COLO829 (cell line): ENCODE measurements at regions not wholly inside any gene's neighbourhood (a gene's known extent, or its start where the extent isn't known, plus 50 kb on each side); places are given as distances from the start of the nearest gene placed in this dataset.

Source experiments
- DNase-seq: peaks from one replicate; pipeline ENCODE4 v3.0.0; 2012; ENCODE audit warnings: low spot score

- no peak for DNase-seq
Observed at GRCh38 chrX:45771560-45772340, 571.1 kb upstream of the DIPK2B start.

- DNase-seq = peak; percentile 71
Observed at GRCh38 chrX:45771114-45771513, 570.4 kb upstream of the DIPK2B start.

GRCh38 chrX:45769761-45770582 lies 569.3 kb upstream of the DIPK2B start:
- peak; percentile 93 for DNase-seq

GRCh38 chrX:45768666-45769236 lies 568.1 kb upstream of the DIPK2B start:
- DNase-seq = no peak

GRCh38 chrX:45766981-45767501 lies 566.4 kb upstream of the DIPK2B start:
- DNase-seq = peak; percentile 59

- no peak for DNase-seq
Observed at GRCh38 chrX:45765767-45766166, 565.1 kb upstream of the DIPK2B start.

- DNase-seq = no peak
Observed at GRCh38 chrX:45765281-45765680, 564.6 kb upstream of the DIPK2B start.

GRCh38 chrX:45762699-45763647 lies 562.3 kb upstream of the DIPK2B start:
- no peak for DNase-seq

- DNase-seq = no peak
Observed at GRCh38 chrX:45761920-45762319, 561.2 kb upstream of the DIPK2B start.

- no peak for DNase-seq
Observed at GRCh38 chrX:45760187-45760742, 559.6 kb upstream of the DIPK2B start.

- DNase-seq = no peak
Observed at GRCh38 chrX:45758738-45759397, 558.2 kb upstream of the DIPK2B start.

- no peak for DNase-seq
Observed at GRCh38 chrX:45758319-45758718, 557.6 kb upstream of the DIPK2B start.

- no peak for DNase-seq
Observed at GRCh38 chrX:45757272-45757671, 556.6 kb upstream of the DIPK2B start.

- DNase-seq = no peak
Observed at GRCh38 chrX:45756557-45756956, 555.9 kb upstream of the DIPK2B start.

GRCh38 chrX:45755703-45756102 lies 555.0 kb upstream of the DIPK2B start:
- DNase-seq = no peak

GRCh38 chrX:45751156-45751555 lies 550.5 kb upstream of the DIPK2B start:
- DNase-seq = no peak

- DNase-seq = no peak
Observed at GRCh38 chrX:45750639-45751038, 550.0 kb upstream of the DIPK2B start.

GRCh38 chrX:45749375-45749774 lies 548.7 kb upstream of the DIPK2B start:
- DNase-seq = no peak

GRCh38 chrX:45748369-45748774 lies 547.7 kb upstream of the DIPK2B start:
- DNase-seq = no peak

- no peak for DNase-seq
Observed at GRCh38 chrX:45747905-45748304, 547.2 kb upstream of the DIPK2B start.

- DNase-seq = no peak
Observed at GRCh38 chrX:45745479-45745878, 544.8 kb upstream of the DIPK2B start.
